CD4-positive, CD25-positive, alpha-beta regulatory T cell (primary cell): ENCODE measurements at regions not wholly inside any gene's neighbourhood (a gene's known extent, or its start where the extent isn't known, plus 50 kb on each side); places are given as distances from the start of the nearest gene placed in this dataset.
"Not testable (repeated sequence)": the region's sequence is repeated elsewhere in the genome, so short reads cannot be mapped to it uniquely, and the experiment has no call there.

Experiments used
- ATAC-seq, 2 donors: fragments of 150-1000 bp; cut with Tn5 transposase; one replicate each; pipeline ENCODE4 v1.10.0; 2021; ENCODE audit warnings: low read depth in 2 of 2, moderate number of reproducible peaks in 2 of 2, moderate library complexity in 1 of 2
- DNase-seq, 3 donors: peaks; one replicate each; pipeline versions ENCODE4 v3.0.0 to v3.0.0-alpha.2; 2012 to 2022; ENCODE audit warnings: mixed read lengths in 1 of 3
- H3K27ac ChIP-seq: one replicate; pipeline ENCODE4 v1.7.0; 2013; ENCODE audit warnings: mild to moderate bottlenecking, low read length; ENCODE audit not compliant: insufficient read depth, poor library complexity, severe bottlenecking
- H3K27me3 ChIP-seq: one replicate; pipeline ENCODE4 v1.7.0; 2013; ENCODE audit warnings: low read length; ENCODE audit not compliant: control insufficient read depth, insufficient read depth
- H3K36me3 ChIP-seq: one replicate; pipeline ENCODE4 v1.7.0; 2013; ENCODE audit warnings: mild to moderate bottlenecking, low read length, moderate library complexity; ENCODE audit not compliant: control insufficient read depth, insufficient read depth
- H3K4me1 ChIP-seq: 2 replicates; pipeline ENCODE4 v1.7.0; 2013; ENCODE audit warnings: mild to moderate bottlenecking, low read length; ENCODE audit not compliant: insufficient read depth, control insufficient read depth, poor library complexity, severe bottlenecking
- H3K4me3 ChIP-seq: one replicate; pipeline ENCODE4 v1.7.0; 2013; ENCODE audit warnings: low read depth, mild to moderate bottlenecking, low read length, moderate library complexity
- H3K9me3 ChIP-seq, 2 experiments: 1 replicate in 1 of 2; 2 replicates in 1 of 2; pipeline ENCODE4 v1.7.0; 2013; ENCODE audit warnings: low read length in 2 of 2, mild to moderate bottlenecking in 1 of 2, moderate library complexity in 1 of 2; ENCODE audit not compliant: control insufficient read depth in 2 of 2
- H3K27ac Mint-ChIP-seq, 3 donors: one replicate each; pipeline ENCODE4 v1.8.0; 2020 to 2022; ENCODE audit warnings: mild to moderate bottlenecking in 3 of 3, mixed read lengths in 3 of 3, moderate library complexity in 2 of 3
- H3K27me3 Mint-ChIP-seq: one replicate; pipeline ENCODE4 v1.8.0; 2022; ENCODE audit warnings: mild to moderate bottlenecking, mixed read lengths
- H3K36me3 Mint-ChIP-seq: one replicate; pipeline ENCODE4 v1.8.0; 2020; ENCODE audit warnings: mixed read lengths
- H3K4me1 Mint-ChIP-seq, 4 donors: one replicate each; pipeline ENCODE4 v1.8.0; 2020 to 2022; ENCODE audit warnings: mixed read lengths in 4 of 4, mild to moderate bottlenecking in 1 of 4
- H3K4me3 Mint-ChIP-seq, 4 donors: one replicate each; pipeline ENCODE4 v1.8.0; 2020 to 2022; ENCODE audit warnings: mild to moderate bottlenecking in 4 of 4, mixed read lengths in 4 of 4, moderate library complexity in 3 of 4
- H3K9me3 Mint-ChIP-seq, 7 donors: one replicate each; pipeline ENCODE4 v1.8.0; 2020 to 2022; ENCODE audit warnings: mixed read lengths in 7 of 7, mild to moderate bottlenecking in 3 of 7, moderate library complexity in 2 of 7

DNA sequence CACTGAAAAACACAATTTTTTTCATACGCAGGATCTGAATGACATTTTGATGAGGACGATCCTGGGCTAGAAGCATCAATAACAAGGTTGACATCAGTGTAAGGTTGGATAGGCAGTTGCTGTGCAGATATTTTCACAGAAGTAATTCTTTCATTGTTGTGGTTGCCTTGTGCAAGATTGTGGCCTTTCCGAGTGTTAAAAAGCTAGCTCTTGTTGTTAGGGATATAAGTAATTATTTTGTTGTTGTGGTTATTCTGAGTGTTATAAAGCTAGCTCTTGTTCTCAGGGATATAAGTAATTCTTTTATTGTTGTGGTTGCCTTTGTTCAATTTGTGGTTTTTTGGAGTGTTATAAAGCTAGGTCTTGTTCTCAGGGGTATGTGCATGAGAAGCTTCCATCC is 637.4 kb downstream of the TMEM121 start:
- not testable (repeated sequence) for H3K4me1 ChIP-seq, H3K36me3 ChIP-seq, ATAC-seq, H3K4me1 Mint-ChIP-seq, H3K27ac ChIP-seq, H3K4me3 Mint-ChIP-seq, H3K9me3 ChIP-seq, H3K27me3 ChIP-seq, DNase-seq, H3K27ac Mint-ChIP-seq, H3K36me3 Mint-ChIP-seq, H3K9me3 Mint-ChIP-seq, H3K4me3 ChIP-seq
- peaks cover 37% of the 10 kb centered on the region for H3K27me3 Mint-ChIP-seq

DNA sequence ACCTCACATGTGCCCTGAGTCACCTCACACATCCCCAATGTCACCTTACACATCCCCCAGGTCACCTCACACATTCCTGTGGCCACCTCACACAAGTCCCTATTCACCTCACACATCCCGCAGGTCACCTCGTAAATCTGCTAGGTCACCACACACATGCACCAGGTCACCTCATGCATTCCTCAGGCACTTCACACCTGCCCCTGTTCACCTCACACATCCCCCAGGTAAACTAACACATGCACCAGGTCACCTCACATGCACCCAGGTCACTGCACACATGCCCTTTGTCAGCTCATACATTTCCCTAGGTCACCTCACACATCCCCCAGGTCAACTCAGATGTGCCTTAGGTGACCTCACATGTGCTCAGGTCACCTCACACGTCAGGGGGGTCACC is 639.8 kb downstream of the TMEM121 start:
- Histone ChIP-seq H3K4me3 (no peak overlapping the region), H3K27ac (no peak overlapping the region), H3K27me3 (no peaks in the 10 kb centered on the region), H3K9me3 (no peaks in the 10 kb centered on the region), H3K36me3 (no peaks in the 10 kb centered on the region), H3K4me1 (no peaks in the 10 kb centered on the region)
- H3K36me3 Mint-ChIP-seq: no peaks in the 10 kb centered on the region
- H3K27me3 Mint-ChIP-seq: peaks cover 24% of the 10 kb centered on the region
- no peak for ATAC-seq
- H3K27ac Mint-ChIP-seq: peak overlapping the region in 1 of 3 donors; percentile 11
- H3K4me1 Mint-ChIP-seq: peaks cover 0 to 22% (median 3%) of the 10 kb centered on the region in 4 donors
- no peak for DNase-seq
- H3K9me3 Mint-ChIP-seq: peaks cover 0 to 2% (median 0%) of the 10 kb centered on the region in 7 donors
- H3K4me3 Mint-ChIP-seq: no peak overlapping the region

DNA sequence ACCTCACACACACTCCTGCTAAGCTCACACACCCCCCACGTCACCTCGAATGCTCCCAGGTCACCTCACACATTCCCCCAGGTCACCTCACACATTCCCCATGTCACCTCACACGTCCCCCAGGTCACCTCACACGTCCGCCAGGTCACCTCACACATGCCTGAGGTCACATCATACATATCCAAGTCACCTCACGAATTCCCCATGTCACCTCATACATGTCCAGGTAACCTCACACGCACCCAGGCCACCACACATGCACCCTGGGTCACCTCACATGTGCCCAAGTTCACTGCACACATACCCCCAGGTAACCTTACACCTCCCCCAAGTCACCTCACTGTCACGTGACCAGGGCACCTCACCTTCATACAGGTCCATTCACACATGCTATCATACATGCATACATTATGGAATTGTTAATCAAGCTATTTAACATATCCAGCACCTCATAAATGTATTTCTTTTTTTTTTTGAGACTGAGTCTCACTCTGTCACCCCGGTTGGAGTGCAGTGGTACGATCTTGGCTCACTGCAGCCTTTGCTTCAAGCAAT is 640.3 kb downstream of the TMEM121 start:
- no peaks in the 10 kb centered on the region for H3K36me3 ChIP-seq

DNA sequence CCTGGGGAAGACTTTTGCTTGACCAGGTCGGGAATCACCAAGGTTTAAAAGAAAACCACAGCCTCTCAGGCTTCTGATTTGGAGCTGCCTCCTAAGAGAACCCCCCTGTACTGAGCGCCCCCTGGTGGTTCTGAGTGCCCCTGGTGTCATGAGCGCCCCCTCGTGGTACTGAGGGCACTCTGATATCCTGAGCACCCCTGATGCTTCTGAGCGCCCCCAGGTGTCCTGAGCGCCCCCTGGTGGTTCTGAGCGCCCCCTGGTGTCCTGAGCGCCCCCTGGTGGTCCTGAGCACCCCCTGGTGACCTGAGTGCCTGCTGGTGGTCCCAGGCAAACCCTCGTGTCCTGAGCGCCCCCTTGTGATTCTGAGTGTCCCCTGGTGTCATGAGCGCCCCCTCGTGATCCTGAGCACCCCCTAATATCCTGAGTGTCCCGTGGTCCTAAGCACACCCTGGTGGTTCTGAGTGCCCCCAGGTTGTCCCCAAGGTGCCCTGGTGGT is 643.8 kb downstream of the TMEM121 start:
- ATAC-seq, H3K9me3 Mint-ChIP-seq, H3K27me3 ChIP-seq, H3K36me3 Mint-ChIP-seq, H3K4me3 ChIP-seq, H3K9me3 ChIP-seq, H3K27ac ChIP-seq, H3K36me3 ChIP-seq: not testable (repeated sequence)
- peak overlapping the region in 1 of 4 donors; percentile 42 for H3K4me3 Mint-ChIP-seq
- H3K27me3 Mint-ChIP-seq: peaks cover 11% of the 10 kb centered on the region
- peaks cover 14% of the 10 kb centered on the region for H3K4me1 ChIP-seq
- peak; percentile 50 to 56 (median 51) for DNase-seq
- H3K4me1 Mint-ChIP-seq: peaks cover 0 to 40% (median 18%) of the 10 kb centered on the region in 4 donors
- H3K27ac Mint-ChIP-seq: peak overlapping the region in 2 of 3 donors; percentile 69 to 81

More for the DNA sequence above, 640.3 kb downstream of the TMEM121 start:
- Histone ChIP-seq H3K9me3 (no peaks in the 10 kb centered on the region), H3K27ac (no peak overlapping the region), H3K27me3 (no peaks in the 10 kb centered on the region), H3K4me1 (no peaks in the 10 kb centered on the region), H3K4me3 (no peak overlapping the region)
- no peaks in the 10 kb centered on the region for H3K36me3 Mint-ChIP-seq
- peaks cover 0 to 2% (median 0%) of the 10 kb centered on the region in 7 donors for H3K9me3 Mint-ChIP-seq
- H3K27me3 Mint-ChIP-seq: peaks cover 19% of the 10 kb centered on the region
- no peak overlapping the region for H3K4me3 Mint-ChIP-seq
- peak overlapping the region in 1 of 3 donors; percentile 18 for H3K27ac Mint-ChIP-seq
- ATAC-seq (no peak), DNase-seq (no peak)
- H3K4me1 Mint-ChIP-seq: peaks cover 0 to 26% (median 3%) of the 10 kb centered on the region in 4 donors

DNA sequence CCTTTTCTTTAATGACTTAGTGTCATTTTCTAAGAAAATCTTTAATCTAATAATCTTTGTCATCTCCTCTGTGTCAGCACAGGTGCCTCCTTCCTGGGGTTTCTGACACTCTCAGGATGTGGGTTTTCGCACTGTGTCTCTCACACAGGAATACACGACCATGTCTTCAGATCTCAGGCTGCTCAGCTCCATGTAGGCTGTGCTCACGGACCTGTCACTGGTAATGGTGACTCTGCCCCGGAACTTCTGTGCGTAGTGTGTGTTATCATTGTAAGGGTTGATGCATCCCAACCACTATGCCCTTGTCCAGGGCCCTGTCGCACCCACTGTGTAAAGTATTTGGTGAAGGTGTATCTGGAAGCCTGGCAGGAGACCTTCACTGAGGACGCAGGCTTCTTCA is 647.8 kb downstream of the TMEM121 start:
- DNase-seq (peak in 2 of 3 donors; percentile 72 to 90), ATAC-seq (peak; percentile 80 to 82)
- peaks cover 3 to 68% (median 38%) of the 10 kb centered on the region in 4 donors for H3K4me1 Mint-ChIP-seq
- no peaks in the 10 kb centered on the region for H3K36me3 Mint-ChIP-seq
- no peaks in the 10 kb centered on the region for H3K27me3 ChIP-seq
- H3K4me3 ChIP-seq: peak overlapping the region; percentile 21
- peaks cover 11% of the 10 kb centered on the region for H3K27me3 Mint-ChIP-seq
- no peaks in the 10 kb centered on the region for H3K9me3 ChIP-seq
- H3K36me3 ChIP-seq: no peaks in the 10 kb centered on the region
- peak overlapping the region; percentile 10 to 59 (median 37) for H3K4me3 Mint-ChIP-seq
- peak overlapping the region; percentile 47 for H3K27ac ChIP-seq
- peak overlapping the region; percentile 66 to 93 (median 88) for H3K27ac Mint-ChIP-seq
- no peaks in the 10 kb centered on the region for H3K9me3 Mint-ChIP-seq
- peaks cover 29% of the 10 kb centered on the region for H3K4me1 ChIP-seq

DNA sequence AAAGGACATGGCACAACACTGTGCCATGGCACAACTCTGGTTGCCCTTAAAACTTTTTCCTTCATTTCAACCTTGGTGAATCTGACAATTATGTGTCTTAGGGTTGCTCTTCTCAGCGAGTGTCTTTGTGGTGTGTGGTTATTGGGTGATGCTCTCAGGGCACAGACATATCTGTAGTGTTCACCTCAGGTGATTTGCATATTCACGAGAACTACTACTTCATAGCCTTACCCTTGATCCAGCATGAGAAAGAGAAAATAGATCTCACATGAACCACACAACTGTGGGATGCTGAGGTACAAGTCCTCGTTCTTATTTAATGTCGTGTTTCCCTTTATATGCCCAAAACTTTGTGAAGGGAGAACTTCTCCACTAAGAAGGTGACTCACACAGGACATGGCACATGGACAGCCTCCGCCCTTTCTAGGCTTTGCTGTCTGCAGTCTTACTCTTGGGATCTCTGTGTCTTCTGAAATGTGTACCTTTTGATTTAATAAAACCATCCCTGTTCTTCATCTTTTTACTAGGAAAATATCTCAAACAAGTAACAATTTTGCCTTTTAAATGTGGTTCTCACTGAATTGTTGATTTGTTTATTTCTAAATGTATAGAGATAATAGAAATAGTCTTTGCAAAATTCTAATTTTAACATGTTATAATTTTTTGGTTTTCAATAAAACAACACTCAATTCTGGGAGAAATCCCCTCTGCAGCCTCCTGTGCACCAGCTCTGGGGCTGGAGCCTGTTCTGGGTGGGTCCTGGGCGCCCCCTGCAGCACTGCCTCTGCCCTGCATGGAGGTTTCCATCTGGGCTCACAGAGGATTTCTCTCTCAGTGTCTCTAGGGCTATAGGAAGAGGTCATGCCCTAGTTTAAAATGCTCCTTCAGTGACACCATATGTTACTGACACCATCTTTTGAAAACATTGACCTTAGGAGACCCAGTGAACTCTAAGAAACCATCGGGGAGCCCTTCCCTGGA is 651.2 kb downstream of the TMEM121 start:
- peak overlapping the region in 2 of 3 donors; percentile 52 to 69 for H3K27ac Mint-ChIP-seq
- H3K4me3 Mint-ChIP-seq: peak overlapping the region in 3 of 4 donors; percentile 1 to 7 (median 4)
- ATAC-seq: peak; percentile 83 to 88
- peaks cover 3 to 52% (median 37%) of the 10 kb centered on the region in 4 donors for H3K4me1 Mint-ChIP-seq
- H3K4me3 ChIP-seq: peak overlapping the region; percentile 44
- peak in 2 of 3 donors; percentile 61 to 75 for DNase-seq
- H3K9me3 Mint-ChIP-seq, H3K36me3 ChIP-seq, H3K36me3 Mint-ChIP-seq, H3K27me3 ChIP-seq, H3K9me3 ChIP-seq, H3K27ac ChIP-seq: not testable (repeated sequence)
- H3K27me3 Mint-ChIP-seq: peaks cover 11% of the 10 kb centered on the region
- peaks cover 29% of the 10 kb centered on the region for H3K4me1 ChIP-seq

DNA sequence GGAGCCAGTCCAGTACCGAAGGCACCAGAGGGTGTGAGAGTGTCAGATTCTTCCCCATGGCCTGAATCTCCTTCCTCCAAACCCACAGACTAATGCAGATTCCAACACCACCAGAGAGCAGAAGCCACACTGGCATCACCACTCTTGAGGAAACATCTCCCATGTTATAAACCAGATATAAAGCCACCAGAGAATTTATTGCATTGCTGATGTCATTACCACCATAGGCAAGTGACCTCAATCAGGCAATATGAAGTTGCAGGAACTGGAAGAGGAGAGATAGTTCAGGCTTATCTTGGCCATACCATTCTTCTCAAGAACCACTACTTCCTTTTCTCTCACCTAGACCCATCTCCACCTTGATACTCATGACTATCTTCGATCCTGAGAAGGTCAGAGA is 653.4 kb downstream of the TMEM121 start:
- Mint-ChIP-seq H3K27me3 (peaks cover 6% of the 10 kb centered on the region), H3K36me3 (no peaks in the 10 kb centered on the region), H3K9me3 (no peaks in the 10 kb centered on the region), H3K4me3 (no peak overlapping the region), H3K4me1 (peaks cover 12 to 53% (median 34%) of the 10 kb centered on the region in 4 donors), H3K27ac (no peak overlapping the region)
- no peaks in the 10 kb centered on the region for H3K27me3 ChIP-seq
- H3K9me3 ChIP-seq: no peaks in the 10 kb centered on the region
- ATAC-seq (no peak), DNase-seq (no peak)
- peaks cover 24% of the 10 kb centered on the region for H3K4me1 ChIP-seq
- H3K36me3 ChIP-seq: no peaks in the 10 kb centered on the region
- no peak overlapping the region for H3K27ac ChIP-seq
- H3K4me3 ChIP-seq: no peak overlapping the region
